SHP77 (cell line): ENCODE measurements at regions not wholly inside any gene's neighbourhood (a gene's known extent, or its start where the extent isn't known, plus 50 kb on each side); places are given as distances from the start of the nearest gene placed in this dataset.
"Not testable (repeated sequence)": the region's sequence is repeated elsewhere in the genome, so short reads cannot be mapped to it uniquely, and the experiment has no call there.

Experiments
- DNase-seq, 2 experiments: peaks; one replicate each; lab custom pipeline; 2025; lab: John Stamatoyannopoulos, UW

- not testable (repeated sequence) for DNase-seq
These were observed 61.0 kb upstream of the PKN2 start for GRCh38 chr1:88623101-88623500.
